Erythroblast (primary cell): ENCODE measurements at regions not wholly inside any gene's neighbourhood (a gene's known extent, or its start where the extent isn't known, plus 50 kb on each side); places are given as distances from the start of the nearest gene placed in this dataset.

Experiments used
- GATA1 ChIP-seq: IDR thresholded peaks from 2 replicates; pipeline ENCODE4 v1.6.1; 2011; ENCODE audit warnings: low read depth, mild to moderate bottlenecking, control low read depth, low read length, moderate library complexity
- POLR2A ChIP-seq: IDR thresholded peaks from 2 replicates; pipeline ENCODE4 v1.6.1; 2011; ENCODE audit warnings: mild to moderate bottlenecking, low read length

DNA sequence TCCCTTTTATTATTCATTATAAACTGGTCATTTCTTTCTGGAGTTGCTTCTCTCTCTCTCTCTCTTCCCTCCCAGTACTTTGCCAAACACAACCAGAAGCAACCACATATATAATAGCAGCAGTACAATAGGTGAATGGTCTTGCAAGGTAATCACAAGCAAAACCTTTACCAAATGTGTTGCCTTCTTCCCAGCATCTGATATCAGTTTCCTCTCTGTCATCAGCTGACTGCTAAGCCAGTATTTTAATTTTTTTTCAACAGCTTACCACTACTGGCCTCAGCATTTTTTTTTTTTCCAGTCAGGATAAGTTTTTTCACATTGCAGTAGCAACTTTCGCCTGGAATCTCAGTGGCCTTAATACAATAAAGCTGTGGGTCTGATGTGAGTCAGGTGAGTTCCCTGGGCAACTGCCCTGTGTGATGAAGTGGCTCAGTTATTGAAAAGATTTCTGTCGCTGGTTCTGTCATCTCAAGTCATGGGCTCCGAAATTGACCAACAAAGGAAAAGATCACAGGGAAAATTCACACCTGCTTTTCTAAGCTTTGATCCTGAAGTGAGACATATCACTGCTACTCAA is 282.5 kb upstream of the AMIGO2 start:
- TF ChIP-seq POLR2A, result no peak
- TF ChIP-seq GATA1, result no peak
